GM21423 (cell line): ENCODE measurements at regions not wholly inside any gene's neighbourhood (a gene's known extent, or its start where the extent isn't known, plus 50 kb on each side); places are given as distances from the start of the nearest gene placed in this dataset.

Source experiments
- ATAC-seq: cut with Tn5 transposase; IDR thresholded peaks from one replicate; pipeline ENCODE4 v1.9.1; 2021; ENCODE audit warnings: mild to moderate bottlenecking, moderate library complexity; ENCODE audit not compliant: unreplicated experiment

DNA sequence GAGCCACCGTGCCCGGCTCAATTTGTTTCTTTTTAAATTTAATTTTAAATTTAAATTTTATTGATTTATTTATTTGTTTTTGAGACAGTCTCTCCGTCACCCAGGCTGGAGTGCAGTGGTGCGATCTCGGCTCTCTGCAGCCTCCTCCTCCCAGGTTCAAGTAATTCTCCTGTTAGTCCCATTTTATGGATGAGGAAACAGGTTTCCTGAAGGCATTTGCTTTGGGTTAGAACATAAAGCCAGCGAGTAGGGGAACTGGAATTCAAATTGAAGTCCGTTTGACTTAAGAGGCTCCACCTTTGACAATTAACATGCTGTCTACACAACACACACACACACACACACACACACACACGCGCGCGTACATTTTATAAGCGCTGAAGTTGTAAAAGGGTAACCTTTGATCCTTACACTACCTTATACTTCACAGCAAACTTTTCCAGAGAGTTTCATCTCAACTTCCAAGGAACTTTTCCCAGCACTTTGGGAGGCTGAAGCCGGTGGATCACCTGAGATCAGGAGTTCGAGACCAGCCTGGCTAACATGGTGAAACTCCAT, 232.0 kb downstream of the BCAS1 start:
- no peak for ATAC-seq

DNA sequence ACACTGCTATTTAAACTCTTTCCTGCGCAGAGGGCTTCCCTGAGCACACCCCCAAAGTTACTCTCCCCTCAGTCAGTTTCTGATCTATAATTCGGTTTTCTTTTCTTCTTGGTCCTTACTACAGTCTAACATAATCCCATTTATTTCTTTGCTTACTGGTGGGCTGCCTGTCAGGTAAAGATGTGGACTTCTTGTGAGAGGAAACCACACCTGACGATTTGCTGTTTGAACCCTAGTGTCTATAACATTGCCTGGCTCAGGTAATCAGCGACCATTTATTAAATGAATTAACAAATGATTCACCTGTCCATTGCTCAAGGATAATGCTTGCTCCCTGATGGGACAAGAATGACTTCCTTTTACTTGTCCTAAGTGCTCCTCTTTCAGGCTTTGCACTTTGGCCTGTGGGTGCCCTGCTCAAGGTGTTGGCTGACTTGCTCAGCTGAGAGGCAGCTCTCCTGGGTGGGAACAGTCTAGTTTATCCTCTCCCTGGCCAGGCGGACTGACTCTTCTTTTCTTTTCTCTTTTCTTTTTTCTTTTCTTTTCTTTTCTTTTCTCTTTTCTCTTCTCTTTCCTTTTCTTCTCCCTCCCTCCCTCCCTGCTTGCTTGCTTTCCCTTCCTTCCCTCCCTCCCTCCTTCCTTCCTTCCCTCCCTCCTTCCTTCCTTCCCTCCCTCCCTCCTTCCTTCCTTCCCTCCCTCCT, 233.1 kb downstream of the BCAS1 start:
- no peak for ATAC-seq

DNA sequence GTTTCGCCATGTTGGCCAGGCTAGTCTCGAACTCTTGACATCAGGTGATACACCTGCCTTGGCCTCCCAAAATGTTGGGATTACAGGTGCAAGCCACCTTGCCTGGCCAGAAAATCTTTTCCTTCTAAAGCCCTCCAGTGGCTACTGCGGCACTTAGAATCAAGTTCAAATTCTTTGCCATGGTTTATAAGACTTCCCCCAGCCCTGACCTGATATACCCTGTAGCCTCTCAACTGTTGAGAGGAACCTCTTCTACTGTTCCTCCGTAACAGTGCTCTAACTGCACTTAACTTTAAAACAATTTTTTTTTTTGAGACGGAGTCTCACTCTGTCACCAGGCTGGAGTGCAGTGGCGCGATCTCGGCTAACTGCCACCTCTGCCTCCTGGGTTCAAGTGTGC, 235.6 kb downstream of the BCAS1 start:
- no peak for ATAC-seq

DNA sequence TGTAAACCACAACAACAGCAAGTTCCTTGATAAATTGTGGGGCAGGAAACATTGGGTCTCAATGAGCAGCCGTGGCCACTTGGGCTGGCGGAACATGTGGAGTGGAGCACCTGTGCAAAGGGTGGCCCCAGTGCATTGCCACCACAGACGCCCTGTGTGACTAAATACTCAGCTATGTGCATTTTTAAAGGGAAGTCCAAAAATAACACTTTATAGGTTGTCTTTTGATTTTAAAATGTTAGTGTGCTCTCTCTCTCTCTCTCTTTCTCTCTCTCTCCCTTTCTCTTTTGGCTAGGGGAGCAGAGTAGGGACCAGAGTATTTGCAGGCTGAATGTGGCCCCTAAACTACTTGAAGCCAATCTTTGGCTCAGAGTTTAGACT, 236.3 kb downstream of the BCAS1 start:
- no peak for ATAC-seq

DNA sequence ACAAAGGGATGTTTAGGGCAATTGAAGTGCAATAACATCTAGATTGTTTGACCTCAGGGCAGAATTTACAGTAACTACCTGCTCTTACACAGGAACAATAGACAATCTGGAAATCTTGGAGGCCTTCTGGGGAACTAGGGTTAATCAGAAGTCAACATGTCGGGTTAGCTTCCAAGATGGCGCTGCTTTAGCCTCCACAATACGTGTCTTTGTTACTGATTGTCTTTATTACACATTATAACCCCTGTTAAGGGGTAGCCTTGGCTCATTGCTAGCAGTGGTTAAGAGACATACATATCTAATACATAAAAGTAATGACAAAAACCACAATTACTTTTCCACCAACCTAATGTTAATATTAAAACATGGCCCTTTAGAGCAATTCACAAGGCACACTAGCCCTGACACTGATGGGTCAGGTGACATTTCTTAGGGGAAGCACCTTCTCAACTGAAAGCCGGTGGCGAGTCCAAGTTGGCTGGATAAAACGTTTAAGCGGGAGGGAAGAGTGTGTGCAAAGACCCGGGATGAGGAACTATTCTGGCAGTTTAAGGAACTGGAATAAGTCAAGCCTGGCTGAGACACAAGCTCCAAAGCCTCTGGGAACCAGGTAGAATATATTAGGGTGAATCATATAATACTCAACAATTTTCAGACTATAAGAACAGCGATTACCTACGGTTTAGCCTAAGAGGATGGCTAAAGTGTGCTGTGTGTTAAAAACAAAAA, 236.9 kb downstream of the BCAS1 start:
- no peak for ATAC-seq

DNA sequence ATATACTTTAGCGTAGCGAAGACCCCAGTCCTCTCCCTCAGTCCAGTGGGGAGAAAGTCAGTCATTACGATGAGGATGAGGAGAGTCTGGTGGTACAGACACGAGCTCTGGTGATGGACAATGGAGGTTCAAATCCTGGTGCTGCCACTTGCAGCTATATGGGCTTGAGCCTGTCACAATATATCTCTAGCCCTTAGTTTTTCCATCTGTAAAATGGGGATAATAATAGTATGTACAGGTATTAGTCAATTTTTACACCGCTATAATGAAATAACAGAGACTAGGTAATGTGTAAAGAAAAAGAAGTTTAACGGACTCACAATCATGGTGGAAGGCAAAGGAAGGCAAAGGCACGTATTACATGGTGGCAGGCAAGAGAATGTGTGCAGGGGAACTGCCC, 237.9 kb downstream of the BCAS1 start:
- ATAC-seq = no peak

DNA sequence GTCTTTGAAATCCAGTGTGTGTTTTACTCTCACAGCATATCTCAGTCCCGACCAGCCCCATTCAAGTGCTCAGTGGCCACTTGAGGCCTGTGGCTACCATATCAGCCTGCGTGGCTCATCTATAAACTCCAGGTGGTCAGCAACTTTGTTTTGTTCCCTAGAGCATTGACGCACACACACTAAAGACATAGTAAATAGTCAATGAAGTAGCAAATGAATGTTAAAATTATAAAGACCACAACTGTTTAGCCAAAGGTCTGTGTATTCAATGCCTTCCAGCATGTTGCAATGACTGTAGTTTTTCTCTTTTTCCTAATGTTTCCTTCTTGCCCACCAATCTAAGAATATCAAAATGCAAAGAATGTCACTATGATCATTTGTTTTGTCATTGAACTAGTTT, 238.2 kb upstream of the ZNF217 start:
- ATAC-seq = no peak

DNA sequence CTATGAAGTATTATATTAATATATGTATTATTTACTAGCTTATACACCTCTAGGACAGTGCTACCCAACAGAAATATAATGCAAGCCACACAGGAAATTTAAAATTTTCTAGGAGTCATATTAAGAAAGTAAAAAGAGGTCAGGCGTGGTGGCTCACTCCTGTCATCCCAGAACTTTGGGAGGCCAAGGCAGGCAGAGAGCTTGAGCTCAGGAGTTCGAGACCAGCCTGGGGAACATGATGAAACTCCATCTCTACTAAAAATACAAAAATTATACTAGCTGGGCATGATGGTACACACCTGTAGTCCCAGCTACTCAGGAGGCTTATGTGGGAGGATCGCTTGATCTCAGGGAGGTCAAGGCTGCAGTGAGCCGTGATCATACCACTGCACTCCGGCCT, 237.6 kb upstream of the ZNF217 start:
- no peak for ATAC-seq

DNA sequence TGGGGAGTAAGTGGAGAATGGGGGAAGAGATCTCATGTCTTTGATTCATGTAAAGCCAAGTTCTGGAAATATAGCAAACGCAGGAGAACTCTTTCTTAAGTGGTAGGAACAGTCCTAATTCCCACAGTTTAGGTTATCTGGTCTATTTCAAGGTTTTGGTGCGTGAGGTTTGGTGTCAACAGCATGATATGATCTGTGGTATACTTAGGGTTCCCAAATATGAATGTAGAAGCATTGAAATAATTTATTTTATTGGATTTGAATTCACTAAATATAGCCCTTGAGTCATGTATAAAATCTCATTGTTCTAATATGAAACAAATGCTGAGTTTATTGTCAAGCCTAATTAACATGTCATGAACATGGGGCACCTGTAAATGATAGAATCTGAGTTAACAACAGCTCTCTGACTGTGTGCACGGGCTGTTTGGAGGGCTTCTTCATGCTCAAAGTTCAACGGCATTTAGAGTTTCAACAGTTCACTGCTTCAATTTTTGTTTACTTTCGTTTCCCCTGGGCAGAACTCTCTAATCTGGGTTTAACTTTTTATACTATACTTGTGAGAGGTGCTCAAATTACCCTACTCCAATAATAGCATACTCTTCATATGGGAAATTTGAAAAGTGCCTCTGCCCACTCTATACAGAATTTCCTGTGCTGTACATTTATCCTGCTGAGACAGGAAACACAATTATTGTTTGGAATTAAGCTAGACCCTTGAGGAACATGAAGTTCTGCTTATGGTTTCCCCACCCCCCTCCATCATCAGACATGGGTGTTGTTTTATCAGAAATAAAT, 236.3 kb upstream of the ZNF217 start:
- peak; percentile 48 for ATAC-seq

DNA sequence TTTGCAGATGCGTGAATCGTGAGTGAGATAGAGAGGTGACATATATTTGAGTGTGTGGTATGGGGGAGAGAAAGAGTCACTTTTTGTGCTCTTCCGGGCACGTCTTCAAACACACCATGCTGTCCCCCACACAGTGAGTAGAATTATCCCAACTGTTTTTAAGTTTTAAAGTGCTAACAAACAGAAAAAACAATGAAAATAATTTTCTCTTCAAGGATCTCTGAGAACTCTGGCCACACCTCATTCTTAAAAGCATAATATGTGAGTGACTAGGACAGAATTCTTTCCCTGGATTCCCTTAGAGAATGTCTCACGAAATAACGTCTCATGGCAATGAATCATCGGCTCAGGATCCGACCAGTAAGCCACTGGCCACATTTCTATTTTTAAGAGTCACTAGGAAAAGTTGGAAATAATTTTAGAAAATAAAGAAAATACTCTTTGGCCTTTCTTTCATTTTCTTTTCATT, 235.7 kb upstream of the ZNF217 start:
- no peak for ATAC-seq

DNA sequence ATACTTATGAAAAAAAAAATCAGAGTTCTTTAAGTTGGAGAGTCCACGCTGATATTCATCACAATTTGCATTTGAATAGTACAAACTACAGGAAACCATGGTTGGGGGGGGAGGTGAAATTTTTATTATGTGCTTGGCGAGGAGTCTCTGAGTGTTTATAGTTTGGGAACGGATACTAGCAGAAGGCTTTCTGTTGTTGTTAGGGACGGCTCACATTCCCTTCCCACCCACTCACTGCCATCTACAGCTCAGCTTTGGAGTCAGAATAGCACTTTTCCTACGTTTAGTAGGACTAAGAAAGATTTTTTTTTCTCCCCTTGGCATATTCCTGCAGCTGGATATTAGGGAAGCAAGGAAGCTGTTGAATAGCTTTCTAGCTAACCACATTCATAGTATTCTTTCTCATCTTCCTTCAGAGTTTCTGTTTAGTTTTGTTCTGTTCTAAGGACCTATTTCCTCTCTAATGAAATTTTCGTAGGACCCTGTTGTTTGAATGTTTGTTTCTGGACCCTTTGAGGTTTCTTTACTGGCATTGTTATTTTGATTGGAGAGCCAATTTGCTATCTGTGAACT, 235.1 kb upstream of the ZNF217 start:
- no peak for ATAC-seq

DNA sequence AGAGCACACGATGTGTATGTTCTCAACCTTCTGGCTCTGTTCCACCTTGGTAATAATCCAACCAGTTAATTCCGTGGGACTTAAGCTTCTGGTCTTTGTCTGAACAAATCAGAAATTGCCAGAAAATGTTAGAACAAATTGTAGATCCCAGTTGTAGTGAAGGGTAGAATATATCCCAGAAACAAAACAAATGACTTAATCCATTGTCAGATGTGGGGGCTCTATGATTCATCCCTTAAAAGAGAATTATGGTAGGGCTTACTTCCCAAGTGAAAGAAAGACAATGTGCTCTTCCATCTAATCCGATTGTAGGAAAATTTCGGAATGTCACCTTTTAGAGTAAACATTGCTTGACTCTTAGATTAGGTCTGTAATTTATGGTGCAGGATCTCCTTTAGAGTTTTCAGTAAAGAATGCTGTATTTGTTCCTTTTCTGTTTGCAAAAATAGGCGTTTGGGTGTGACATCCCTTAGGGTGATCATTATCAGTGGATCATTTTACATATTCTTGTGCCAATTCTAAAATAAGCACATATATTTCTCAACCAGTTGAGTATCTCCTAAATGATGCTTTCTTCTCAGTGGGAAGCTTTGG, 234.5 kb upstream of the ZNF217 start:
- ATAC-seq = no peak

DNA sequence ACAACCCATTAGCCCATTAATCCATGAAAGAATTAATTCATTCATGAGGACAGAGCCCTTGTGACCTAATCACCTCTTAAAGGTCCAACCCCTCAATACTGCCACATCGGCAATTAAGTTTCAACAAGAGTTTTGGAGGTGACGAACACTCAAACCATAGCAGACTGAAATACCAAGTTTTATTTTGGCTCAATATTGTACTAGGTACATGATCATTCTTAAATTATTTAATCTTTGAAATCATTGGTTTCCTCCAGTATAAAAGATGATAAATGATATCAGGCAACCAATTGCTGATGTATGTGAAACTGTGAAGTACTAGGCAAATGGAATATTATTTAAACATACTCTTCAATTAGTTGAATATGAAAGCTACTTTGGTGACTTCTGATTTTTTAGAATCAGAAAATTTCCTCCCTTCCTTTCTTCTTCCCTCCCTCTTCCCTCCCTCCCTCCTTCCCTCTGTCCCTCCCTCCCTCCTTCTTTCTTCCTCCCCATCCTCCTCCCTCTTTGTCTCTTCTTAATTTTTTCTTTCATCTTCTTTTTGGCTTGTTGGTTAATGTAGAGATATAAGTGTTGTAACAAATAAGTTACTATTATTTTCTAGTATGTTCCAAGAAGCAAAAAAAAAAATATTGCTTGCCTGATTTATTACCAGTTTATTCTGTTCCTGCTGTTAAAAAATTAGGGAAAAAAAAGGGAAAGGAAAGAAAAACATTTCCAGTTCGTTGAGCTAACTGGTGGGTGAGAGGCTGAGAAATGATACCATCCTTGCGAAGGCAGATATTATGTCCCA, 233.9 kb upstream of the ZNF217 start:
- ATAC-seq = no peak

DNA sequence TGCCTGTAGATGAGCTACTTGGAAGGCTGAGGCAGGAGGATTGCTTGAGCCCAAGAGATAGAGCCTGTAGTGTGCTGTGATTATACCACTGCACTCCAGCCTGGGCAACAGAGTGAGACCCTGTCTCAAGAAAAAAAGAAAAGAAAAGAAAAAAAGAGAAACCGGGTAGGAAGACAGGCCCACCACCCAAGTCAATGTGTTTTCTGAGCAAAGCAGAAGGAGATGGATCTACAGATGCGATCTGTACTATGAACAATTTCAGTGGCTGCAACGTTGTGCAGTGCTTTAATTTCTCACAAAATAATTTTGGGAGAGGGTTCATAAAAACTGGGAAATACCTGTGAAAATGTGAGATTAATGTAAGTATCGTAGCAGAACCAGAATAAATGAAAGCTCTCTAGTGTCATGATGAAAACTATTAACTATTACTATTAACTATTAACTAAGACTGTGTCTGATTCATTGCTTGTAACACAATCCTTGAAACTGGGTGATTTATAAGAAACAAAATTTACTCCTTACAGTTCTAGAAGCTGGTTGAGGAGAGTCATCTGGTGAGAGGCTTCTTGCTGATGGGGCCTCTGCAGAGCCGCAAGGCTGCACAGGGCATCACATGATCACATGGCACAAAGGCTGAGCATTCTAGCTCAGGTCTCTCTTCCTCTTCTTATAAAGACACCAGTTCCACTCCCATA, 233.1 kb upstream of the ZNF217 start:
- peak; percentile 74 for ATAC-seq

DNA sequence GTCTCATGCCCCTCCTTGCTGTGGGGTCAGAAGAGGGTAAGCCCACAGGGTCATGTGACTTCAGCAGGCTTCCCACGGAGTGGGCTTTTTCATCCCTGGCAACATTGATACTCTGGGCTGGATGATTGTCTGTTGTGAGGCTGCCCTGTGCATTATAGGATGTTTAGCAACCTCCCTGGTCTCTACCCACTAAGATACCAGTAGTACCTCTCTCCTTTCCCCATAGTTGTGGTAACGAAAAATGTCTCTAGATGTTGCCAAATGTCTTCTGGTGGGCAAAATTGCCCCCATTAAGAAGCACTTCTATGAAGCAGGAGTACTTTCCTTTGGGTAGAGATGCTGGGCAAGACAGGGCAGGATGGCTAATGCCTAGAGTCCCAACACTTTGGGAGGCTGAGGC, 232.5 kb upstream of the ZNF217 start:
- no peak for ATAC-seq

DNA sequence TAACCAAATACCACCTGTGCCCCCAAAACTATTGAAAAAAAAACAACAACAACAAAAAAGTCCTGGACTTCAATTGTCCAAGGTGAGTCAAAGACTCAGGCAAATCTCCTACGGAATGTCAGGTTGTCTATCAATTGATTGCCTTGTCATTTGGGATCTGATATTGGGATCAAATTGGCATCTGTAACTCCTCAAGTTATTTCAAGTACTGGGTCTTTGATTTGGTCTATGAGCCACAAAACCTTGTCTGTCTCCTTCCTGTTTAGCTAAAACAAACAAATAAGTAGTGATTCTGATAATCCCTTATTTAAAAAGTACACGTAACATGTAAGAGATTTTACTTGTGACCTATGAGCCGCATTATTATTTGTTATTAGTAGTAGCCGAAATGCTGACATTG, 231.6 kb upstream of the ZNF217 start:
- ATAC-seq = no peak

DNA sequence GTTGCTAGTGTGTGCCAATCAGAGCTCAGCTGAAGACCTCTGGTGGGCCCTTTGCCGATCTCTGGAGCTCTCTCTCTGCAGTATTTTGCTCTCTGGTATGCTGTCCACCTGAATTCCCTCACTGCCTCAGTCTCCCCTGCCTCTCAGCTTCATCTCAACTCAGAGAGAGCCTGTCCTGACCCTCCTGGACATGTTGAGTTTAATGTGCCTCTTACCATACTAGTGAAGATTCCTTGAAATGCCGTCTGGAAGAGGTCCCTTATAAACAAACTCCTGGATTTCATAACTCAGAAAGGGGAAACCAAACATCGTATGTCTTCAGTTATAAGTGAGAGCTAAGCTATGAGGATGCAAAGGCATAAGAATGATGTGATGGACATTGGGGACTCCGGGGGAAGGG, 231.1 kb upstream of the ZNF217 start:
- ATAC-seq = no peak

DNA sequence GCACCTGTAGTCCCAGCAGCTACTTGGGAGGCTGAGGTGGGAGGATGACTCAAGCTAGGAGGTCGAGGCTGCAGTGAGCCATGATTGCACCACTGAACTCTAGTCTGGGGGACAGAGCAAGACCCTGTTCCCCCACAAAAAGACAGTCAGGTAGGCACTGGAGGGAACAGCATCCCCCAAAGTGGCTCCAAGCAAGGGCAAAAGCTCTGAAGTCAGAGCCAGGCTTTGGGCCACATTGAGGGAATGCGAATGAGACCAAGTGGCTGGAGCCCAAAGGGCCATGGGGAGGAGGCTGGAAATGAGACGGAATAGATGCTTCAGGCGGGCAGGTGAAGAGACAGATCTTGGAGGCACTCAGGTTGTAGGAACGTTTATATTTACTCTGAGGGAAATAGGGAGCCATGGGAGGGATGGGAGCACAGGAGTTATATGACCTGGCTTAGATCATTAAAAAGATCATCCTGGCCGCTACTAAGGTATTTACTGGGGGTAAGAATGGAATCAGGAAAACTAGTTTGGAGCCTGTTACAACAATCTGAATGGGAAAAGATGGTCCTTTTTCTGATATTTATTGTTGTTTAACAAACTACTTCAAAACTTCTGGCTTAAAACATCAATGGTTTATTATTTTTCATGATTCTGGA, 229.6 kb upstream of the ZNF217 start:
- no peak for ATAC-seq

DNA sequence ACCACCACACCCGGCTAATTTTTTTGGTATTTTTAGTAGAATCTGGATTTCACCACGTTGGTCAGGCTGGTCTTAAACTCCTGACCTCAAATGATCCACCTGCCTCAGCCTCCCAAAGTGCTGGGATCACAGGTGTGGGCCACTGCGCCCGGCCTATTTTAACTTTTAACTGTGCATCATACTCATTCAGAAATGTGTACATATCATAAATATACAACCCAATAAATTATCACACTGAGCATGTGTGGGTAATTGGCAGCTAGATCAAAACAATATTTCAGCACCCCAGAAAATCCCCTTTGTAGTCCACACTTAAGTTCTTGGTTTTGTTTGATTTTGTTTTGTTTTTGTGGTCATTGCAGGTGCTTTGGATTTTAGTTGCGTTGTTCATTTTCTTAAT, 228.9 kb upstream of the ZNF217 start:
- ATAC-seq = no peak
